ENCODE measurements at regions not wholly inside any gene's neighbourhood (a gene's known extent, or its start where the extent isn't known, plus 50 kb on each side); places are given as distances from the start of the nearest gene placed in this dataset.

DNA sequence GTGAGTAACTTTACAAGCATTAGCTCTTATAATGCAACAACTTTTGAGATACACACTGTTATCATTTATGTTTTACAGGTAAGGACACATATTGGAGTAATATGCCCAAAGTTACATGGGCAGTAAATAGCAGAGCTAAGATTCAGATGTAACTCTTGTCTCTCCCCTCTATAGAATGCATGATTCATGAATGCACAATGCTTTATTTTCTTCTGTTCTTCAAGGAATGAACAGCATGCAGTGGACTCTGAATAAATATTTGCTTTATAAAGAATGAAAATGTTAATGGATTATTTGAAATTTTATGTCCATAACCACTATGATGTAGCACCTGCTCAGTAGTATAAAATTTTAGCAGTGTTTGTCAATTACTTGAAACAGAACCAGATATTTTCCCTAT lies 629.5 kb downstream of the KCTD16 start:
- DNase-seq (ENCODE audit: low spot score) (no peak), ATAC-seq (no peak), FAIRE-seq (no peak)
- no peaks in the 10 kb centered on the region for H3K9me3 ChIP-seq (ENCODE audit: low read length)
- no peak overlapping the region for H3K9ac ChIP-seq (ENCODE audit: insufficient read depth, low read depth, low read length)
- no peaks in the 10 kb centered on the region for H3K36me3 ChIP-seq (replicated peaks in 1 of 2; ENCODE audit: control insufficient read depth in 1 of 2, insufficient read depth in 2 of 2, low read length in 2 of 2)
- H3K4me3 ChIP-seq (replicated peaks in 1 of 3; ENCODE audit: insufficient read depth in 1 of 3, low read depth in 2 of 3, low read length in 3 of 3): no peak overlapping the region
- CTCF ChIA-PET (ENCODE audit: low intra/inter-chr PET ratio, low total read pairs): no interaction called here
- no peaks in the 10 kb centered on the region for H3K79me2 ChIP-seq (ENCODE audit: insufficient read depth, low read length)
- TF ChIP-seq, protein P1, sequence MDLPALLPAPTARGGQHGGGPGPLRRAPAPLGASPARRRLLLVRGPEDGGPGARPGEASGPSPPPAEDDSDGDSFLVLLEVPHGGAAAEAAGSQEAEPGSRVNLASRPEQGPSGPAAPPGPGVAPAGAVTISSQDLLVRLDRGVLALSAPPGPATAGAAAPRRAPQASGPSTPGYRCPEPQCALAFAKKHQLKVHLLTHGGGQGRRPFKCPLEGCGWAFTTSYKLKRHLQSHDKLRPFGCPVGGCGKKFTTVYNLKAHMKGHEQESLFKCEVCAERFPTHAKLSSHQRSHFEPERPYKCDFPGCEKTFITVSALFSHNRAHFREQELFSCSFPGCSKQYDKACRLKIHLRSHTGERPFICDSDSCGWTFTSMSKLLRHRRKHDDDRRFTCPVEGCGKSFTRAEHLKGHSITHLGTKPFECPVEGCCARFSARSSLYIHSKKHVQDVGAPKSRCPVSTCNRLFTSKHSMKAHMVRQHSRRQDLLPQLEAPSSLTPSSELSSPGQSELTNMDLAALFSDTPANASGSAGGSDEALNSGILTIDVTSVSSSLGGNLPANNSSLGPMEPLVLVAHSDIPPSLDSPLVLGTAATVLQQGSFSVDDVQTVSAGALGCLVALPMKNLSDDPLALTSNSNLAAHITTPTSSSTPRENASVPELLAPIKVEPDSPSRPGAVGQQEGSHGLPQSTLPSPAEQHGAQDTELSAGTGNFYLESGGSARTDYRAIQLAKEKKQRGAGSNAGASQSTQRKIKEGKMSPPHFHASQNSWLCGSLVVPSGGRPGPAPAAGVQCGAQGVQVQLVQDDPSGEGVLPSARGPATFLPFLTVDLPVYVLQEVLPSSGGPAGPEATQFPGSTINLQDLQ (CRISPR knock-in tag; IDR thresholded peaks at IDR 0.05): no peak
- TF ChIP-seq ZNF782 (CRISPR knock-in tag; IDR thresholded peaks at IDR 0.05; ENCODE audit: borderline replicate concordance): no peak
- no peak for TF ChIP-seq SRSF1 (optimal IDR thresholded peaks at IDR 0.05; ENCODE audit: low read depth, low read length)
- TF ChIP-seq KMT2A (CRISPR knock-in tag; IDR thresholded peaks at IDR 0.05): no peak
- no peak for TF ChIP-seq ZFP90 (CRISPR knock-in tag; IDR thresholded peaks at IDR 0.05; ENCODE audit: borderline replicate concordance)
- TF ChIP-seq, protein P2, sequence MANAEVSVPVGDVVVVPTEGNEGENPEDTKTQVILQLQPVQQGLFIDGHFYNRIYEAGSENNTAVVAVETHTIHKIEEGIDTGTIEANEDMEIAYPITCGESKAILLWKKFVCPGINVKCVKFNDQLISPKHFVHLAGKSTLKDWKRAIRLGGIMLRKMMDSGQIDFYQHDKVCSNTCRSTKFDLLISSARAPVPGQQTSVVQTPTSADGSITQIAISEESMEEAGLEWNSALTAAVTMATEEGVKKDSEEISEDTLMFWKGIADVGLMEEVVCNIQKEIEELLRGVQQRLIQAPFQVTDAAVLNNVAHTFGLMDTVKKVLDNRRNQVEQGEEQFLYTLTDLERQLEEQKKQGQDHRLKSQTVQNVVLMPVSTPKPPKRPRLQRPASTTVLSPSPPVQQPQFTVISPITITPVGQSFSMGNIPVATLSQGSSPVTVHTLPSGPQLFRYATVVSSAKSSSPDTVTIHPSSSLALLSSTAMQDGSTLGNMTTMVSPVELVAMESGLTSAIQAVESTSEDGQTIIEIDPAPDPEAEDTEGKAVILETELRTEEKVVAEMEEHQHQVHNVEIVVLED (CRISPR knock-in tag; IDR thresholded peaks at IDR 0.05; ENCODE audit: borderline replicate concordance): no peak
- no peaks in the 10 kb centered on the region for H3K27me3 ChIP-seq (ENCODE audit: control insufficient read depth in 1 of 2, insufficient read depth in 2 of 2, low read length in 2 of 2)
- in situ Hi-C loops (cut with HindIII; ENCODE audit: extremely low pct_ligation_motif_present, low pct_unique_long_range_greater_than_20kb): no loop called here
- intact Hi-C loops (cut with micrococcal nuclease; ENCODE audit: unreplicated experiment): no loop called here
- H3K27ac ChIP-seq (ENCODE audit: extremely low read length, insufficient read depth, low read length): no peak overlapping the region
- H4K20me1 ChIP-seq (ENCODE audit: insufficient read depth, low read length): no peaks in the 10 kb centered on the region
- no peak overlapping the region for H2AFZ ChIP-seq (ENCODE audit: low read length)
- H3K4me2 ChIP-seq (ENCODE audit: low read depth, low read length): no peak overlapping the region
- POLR2A ChIA-PET: no interaction called here
- no TSS peak for BruUV-seq (replicated peaks)
- H3K4me1 ChIP-seq (ENCODE audit: insufficient read depth, low read length): no peaks in the 10 kb centered on the region

Measured in HepG2 (cell line).